HG03060 (cell line): ENCODE measurements at regions not wholly inside any gene's neighbourhood (a gene's known extent, or its start where the extent isn't known, plus 50 kb on each side); places are given as distances from the start of the nearest gene placed in this dataset.
"Not testable (repeated sequence)": the region's sequence is repeated elsewhere in the genome, so short reads cannot be mapped to it uniquely, and the experiment has no call there.

ENCODE experiments used
- ATAC-seq: cut with Tn5 transposase; IDR thresholded peaks from one replicate; pipeline ENCODE4 v1.9.1; 2021; ENCODE audit warnings: low read depth, moderate number of reproducible peaks; ENCODE audit not compliant: unreplicated experiment

DNA sequence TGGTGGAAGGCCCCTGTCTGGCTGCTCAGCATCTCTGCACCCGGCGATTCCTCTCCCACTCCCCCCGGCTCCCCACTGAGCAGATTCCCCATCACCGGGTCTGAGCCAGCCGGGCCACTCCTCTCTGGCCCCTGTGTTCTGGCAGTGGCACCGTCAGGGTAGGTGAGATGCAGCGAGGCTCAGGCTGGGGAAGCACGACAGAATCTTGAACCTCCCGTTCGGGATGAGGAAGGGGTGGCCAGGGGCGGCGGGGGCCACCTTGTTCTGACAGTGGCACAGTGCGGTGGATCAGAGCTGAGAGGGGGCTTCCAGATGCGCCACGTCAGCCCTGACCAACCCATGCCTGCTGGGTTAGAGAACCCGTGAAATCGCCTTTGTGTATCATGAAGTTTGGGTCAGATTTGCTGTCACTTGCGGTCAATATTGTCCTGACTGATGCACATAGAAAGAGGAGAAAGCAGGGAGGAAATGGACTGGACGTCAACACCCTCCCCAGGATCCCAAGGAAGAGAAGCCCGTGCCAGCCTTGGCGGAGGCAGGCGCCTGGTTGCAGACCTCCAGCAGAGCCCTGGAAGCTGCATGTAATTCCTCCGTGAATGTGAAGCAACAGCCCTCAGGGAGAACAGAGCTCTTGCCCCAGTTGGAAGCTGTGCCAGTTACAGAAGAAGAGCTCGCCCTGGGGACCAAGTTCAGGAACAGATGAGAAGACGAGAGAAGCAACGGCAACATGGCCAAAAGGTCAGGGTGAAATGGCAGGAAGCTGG lies 137.1 kb upstream of the SFSWAP start:
- no peak for ATAC-seq

DNA sequence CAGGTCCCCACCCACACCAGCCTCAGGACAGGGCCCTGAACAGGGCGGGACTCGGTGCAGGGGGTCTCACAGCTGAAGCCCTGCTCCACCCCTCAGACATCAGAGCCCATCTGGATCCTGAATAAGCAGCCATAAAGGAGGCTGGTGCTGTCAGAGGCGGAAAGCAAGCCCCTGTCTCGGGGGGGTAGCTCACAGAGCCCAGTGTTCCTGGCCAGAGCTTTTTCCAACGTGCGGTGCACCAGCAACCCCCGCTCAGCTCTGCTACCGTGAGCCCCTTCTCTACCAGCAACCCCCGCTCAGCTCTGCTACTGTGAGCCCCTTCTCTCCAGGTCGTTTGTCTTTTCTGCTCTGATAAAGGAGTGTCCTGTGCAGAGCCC lies 136.5 kb upstream of the SFSWAP start:
- no peak for ATAC-seq

DNA sequence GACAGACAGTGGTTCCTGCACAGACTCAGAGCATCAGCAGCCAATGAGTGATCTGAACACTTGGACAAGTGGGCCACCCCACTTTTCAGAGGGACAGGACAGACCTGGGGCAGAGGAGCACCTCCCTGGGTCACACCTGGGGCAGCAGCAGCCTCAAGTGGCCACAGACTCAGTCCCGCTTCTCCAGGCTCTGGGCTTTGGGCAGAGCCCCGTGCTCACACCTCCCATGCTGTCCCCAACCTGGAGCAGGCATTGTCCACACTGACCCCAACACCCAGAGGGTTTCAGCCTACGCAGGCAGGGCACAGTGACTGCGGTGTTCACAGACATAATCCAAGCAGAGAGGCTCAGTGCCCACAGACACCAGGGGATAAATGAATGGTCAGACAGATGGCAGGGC lies 135.5 kb upstream of the SFSWAP start:
- no peak for ATAC-seq

DNA sequence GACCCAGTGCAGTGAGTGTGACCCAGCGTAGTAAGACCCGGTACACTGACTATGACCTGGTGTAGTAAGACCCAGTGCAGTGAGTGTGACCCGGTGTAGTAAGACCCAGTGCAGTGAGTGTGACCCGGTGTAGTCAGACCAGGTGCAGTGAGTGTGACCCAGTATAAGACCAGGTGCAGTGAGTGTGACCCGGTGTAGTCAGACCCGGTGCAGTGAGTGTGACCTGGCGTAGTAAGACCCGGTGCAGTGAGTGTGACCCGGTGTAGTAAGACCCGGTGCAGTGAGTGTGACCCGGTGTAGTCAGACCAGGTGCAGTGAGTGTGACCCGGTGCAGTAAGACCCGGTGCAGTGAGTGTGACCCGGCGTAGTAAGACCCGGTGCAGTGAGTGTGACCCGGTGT lies 134.2 kb upstream of the SFSWAP start:
- not testable (repeated sequence) for ATAC-seq

DNA sequence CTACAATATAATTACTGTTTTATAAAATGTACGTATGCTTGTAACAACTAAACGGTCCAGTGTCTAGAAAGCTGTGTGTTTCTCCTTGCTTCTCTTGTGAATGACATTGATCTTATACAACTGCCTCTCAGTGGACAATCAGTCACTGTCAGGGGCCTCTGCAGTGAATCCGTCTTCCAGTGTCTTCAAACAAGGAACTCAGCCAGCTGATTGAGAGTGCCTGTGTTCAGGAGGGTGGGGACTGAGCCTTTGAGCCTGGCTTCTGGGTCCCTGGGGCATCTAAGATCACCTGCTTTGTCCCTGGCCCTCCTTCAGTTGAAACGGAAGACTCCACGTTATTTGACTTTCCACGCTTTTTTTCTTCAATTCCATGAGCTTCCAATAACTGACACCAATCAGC lies 133.1 kb upstream of the SFSWAP start:
- ATAC-seq, result no peak

DNA sequence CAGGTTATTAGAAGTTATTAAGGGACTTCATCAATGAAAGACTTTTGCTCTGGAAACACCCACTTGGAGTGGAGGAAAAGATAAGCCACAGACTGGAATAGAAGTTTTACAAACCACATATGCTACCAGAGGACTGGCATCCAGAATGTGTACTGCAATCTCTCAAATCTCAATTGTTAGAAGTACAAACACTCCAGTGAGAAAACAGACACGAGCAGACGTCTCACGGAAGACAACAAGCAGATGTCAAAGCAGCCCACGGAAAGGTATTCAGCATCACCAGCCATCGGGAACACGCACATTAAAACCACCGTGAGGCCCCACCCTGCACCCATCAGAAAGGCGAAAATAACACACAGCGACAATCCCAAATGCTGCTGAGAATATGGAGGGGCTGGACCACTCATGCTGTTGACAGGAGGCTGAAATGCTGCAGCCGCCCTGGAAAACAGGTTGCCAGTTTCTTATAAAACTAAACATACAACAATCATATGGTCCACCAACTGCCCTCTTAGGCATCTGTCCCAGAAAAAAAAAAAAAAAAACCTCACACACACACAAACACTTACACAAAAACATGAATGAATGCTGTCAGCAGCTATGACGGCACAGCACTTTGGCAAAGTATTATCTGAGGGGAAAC lies 131.9 kb upstream of the SFSWAP start:
- no peak for ATAC-seq

DNA sequence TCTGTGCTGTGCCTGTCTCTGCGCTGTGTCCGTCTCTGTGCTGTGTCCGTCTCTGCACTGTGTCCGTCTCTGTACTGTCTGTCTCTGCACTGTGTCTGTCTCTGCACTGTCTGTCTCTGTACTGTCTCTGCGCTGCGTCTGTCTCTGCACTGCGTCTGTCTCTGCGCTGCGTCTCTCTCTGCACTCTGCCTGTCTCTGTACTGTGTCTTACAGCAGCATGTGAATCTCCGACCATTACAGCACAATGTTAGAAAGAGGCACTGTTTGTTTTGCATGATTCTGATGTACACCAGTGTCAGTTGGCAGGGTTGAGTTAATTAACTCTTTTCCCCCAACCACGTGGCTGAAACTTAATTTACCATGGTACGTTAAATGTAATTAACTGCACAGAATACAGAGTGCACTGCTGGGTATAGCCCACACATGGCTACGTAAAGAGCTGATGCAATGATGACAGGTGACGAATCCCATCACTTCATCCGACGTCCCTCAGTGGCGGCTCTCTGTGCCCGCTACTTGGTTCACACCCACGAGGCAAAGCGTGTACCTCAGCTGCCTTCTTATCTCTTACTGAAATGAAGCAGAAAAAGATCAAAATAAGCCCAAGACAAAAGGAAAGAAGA lies 127.7 kb upstream of the SFSWAP start:
- ATAC-seq, result no peak

DNA sequence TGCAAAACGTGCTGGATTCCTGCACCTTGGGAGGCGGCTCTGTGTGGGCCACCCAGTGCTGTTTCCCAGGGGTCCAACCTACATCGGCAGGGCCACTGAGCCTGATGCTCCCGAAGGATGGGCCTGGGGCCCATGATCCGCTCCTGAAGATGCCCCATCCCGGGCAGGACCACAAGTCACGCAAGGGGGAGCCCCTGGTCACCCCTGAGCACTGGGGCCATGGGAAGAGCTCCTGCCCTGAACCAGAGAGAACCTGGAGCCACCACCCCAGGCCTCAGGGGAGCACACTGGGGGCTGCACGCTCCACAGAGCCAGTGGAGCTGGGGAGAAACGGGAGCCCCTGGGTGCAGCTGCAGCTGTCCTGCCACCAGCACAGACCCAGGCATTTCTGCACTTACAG lies 124.6 kb upstream of the SFSWAP start:
- ATAC-seq, result no peak

DNA sequence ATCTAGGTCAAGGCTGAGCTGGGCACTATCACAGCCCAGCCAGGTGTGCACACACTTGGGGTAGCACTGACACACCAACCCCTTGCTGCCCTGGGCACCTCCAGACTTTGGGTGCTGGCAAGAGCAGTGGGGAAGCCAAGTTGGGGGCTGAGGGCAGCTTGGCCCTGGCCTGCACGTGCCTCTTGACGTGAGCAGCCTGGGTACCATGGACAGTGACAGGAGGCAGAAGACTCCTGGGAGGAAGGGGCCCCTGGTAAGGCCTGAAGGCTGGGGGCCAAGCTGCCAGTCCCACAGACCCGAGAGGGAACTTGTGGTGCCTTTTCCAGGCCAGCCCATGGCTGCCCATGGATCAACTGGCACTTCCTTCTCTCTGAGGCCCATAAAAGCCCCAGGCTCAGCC lies 124.1 kb upstream of the SFSWAP start:
- ATAC-seq, result no peak

DNA sequence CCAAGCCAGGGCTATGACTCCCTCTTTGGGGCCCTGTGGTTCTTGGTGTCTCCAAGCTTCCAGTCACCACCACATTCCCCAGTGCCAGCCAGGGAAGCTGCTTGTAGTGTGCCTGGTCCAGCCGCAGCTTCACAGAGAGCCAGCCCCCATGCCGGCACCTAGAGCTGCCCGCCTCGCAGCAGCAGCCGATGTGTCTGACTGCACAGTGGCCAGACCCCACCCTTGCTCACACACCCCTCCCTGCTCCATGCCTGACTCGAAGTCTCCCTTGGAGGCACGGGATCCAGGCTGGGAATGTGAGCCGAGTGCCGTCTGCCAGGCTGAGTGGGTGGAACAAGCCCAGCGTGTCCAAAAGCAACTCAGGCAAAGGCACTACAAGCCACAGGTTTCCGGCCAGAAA lies 123.3 kb upstream of the SFSWAP start:
- no peak for ATAC-seq

DNA sequence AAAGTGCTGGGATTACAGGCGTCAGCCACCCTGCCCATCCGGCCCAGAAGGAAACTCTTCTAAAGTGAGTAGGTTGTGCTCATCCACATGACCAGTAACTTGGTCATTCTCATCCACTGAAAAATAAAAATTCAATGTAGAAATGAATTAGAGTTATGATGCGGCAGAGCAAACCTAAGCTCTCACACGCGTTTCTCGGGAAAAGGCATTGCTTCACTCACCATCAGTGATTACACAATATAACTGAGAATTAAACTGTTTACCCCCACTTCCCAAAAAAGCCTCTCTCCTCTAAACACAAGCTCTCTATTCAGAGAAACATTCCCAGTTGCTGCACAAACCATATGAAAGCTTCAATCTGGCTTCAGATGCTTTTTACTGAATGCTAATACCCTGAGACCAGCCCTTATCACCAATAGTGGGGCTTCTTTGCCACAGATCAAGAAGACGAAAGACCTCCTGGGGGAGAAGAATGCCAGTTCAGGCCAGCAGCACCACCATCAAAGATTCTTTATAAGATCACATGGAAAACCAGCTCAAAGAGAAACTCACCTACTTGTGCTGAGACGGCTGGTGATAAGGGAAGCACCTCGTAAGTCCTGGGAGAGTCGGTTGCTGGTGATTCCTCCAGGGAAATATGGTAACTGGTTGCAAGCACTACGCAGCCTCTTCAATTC lies 121.5 kb upstream of the SFSWAP start:
- ATAC-seq, result no peak

DNA sequence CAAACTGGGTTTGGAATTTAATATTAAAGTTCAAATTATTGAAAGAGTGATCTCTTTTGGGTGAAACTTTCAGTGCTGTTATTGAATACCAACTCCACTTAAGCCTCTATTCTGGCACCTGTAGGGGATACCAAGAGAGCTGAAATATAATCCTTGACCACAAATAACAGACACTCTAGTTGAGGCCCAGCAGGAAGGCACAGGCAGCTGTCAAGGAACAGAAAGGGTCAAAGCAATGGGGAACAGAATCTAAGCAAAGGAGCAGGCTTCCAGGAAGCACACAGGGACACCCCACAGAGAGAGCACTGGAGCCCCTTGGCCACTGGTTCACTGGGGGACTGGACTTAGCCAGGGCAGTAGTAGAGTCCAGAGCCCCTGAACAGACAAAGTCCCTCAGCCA lies 120.9 kb upstream of the SFSWAP start:
- no peak for ATAC-seq

DNA sequence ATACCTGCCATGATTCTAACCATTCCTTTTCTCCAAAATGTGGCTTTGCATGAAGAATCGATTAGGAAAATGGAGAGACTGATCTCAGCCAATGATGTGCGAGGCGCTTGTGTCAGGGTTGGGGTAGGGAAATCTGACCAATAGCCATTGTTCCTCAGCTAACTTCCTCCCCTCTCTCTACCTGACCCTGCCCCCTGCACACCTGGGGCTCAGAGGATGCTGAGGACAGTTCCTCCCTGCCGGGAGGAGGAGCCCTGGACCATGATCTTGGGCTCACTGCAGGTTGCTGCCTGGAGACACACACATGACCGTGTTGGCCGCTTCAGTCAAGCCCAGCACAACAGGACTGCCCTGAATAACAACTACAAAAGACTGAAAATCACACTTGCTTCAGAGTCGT lies 119.8 kb upstream of the SFSWAP start:
- ATAC-seq, result no peak

DNA sequence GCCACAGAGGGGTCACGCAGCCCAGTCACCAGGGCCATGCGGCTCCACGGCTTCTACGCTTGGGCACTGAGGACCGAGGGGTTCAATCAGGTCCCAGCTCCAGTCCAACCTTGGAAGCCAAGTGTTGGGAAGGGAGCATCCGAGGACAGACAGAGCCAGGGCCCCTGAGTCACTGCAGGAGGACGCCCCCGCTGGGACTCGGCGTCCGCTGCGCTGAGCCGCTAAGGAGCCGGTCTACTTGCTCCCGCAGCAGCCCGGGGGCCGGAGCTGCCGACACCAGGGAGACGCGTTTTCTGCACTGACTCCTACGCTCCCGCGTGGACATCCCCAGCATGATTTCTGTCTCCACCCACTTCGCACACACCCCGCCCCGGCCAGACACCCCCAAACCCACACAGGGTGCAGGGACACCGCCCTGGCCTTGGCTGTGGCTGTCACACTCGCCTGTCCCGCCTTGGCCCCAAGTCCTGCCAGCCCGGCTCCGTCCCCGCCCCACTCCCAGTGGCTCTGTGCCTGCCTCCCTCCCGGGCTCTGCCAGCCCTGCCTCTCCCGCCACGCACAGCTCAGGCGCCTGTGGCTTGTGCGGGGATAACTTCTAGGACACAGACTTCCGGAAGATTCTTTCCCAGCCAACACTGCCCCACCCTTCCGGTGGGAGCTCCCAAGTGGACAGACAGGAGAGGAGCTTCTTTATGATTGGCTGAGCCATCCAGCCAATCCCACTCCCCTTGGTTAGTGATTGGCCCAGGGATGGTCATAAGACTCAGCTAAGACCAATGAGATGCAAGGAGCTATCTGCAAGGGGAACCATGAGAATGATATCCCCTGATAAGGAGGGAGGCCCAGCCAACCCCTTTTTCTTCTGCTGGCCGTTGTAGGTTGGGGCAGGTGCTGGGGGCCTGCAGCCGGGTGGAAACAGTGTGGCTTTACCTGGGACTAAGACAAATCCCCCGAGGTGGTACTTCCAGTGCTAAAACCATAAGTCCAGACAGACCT lies 118.9 kb upstream of the SFSWAP start:
- ATAC-seq, result no peak

DNA sequence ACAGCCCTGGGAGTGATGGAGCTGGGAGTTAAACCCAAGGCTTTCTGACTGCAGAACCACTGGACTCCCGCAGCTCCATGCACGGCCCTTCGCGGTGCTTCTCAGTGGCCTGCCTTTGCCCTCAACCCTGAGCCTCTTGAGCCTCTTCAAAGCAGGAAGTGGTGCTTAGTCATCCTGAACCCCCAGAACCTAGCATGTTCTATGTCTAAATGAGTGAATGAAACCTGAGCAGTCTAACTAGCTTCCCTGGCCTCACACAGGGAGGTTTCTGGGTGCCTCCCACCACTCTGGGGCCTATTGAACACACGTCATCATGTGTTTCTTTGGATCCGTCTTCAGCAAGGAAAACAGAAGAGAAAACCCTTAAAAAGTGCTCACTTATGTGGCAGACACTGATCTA lies 117.9 kb upstream of the SFSWAP start:
- peak; percentile 98 for ATAC-seq

DNA sequence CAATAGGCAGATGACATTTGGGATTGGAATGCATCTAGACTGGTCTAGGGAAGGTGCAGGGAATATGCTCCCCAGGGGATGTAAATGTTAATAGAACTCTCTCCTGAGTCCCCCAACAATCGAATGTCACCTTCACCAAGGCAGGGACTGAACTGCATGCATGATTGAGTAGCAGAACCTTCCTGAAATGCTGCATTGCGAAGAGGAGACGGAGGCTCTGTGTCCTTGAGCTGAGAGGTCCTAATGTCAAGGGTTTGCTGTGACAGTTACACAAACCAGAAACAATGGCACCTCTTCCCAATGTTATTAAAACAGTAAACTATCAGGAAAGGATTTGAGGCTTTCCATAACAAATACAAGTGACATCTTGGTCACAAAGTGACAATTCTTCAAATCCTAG lies 117.5 kb upstream of the SFSWAP start:
- no peak for ATAC-seq

DNA sequence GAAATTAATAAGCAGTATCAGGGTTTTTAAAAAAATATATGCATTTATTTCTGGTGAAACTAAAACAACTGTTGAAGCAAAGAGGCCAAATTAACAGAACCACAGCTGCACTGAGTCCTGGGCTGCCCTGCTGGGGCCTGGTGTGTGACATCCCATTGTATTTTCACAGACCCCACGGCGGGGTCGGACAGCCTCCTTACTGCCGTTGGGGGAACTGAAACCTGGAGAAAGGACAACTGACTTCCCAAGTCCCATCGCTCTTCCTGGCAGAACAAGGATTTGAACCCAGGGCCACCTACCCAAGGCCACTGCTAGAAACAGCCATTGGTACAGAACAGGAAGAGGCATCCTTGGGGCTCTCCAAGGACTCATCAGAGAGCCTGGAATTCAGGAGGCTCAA lies 114.8 kb upstream of the SFSWAP start:
- ATAC-seq, result no peak

DNA sequence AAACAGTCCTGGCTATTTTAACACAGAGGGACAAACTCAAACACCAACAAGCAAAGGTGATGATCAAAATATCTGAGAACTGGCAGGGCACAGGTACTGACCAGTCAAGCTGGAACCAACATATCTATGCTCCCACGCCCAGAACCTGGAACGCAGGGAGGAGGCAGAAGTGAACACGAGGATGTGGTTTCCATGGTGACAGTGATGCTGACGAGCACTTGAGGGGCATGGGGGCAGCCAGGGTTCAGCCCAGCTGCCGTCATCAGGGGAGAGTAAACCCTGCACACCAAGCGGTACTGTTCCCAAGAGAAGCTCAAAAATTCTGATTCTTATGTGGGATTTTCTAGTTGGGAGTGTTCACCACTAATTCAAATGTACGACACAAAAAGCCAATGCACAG lies 113.6 kb upstream of the SFSWAP start:
- ATAC-seq, result no peak

DNA sequence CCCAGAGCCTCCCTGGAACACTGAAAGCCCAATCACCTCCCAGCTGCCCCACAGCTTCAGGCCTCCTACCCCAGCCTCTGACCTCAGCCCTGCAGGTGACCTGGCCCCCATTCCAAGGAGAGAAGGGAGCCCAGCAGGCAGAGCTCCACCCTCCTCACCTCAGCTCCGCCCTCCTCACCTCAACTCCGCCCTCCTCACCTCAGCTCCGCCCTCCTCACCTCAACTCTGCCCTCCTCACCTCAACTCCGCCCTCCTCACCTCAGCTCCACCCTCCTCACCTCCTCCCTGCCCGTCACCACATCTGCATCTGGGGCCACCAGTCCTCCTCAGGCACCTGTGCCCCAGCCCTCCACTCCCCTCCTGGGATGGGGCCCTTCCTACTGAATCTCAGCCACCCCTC lies 112.2 kb upstream of the SFSWAP start:
- no peak for ATAC-seq
